Neural progenitor cell (in vitro differentiated cells): ENCODE measurements at regions not wholly inside any gene's neighbourhood (a gene's known extent, or its start where the extent isn't known, plus 50 kb on each side); places are given as distances from the start of the nearest gene placed in this dataset.

ENCODE experiments used
- EZH2 ChIP-seq: fragments of 200-600 bp; sonication (generic); IDR thresholded peaks from 2 replicates; pipeline ENCODE4 v1.6.1; 2017; ENCODE audit warnings: antibody characterized with exemption, mild to moderate bottlenecking, moderate library complexity
- TF ChIP-seq, protein P1 (sequence below): fragments of 200-600 bp; sonication (generic); IDR thresholded peaks from 2 replicates; pipeline ENCODE4 v1.5.1; 2017; ENCODE audit warnings: antibody characterized with exemption, mild to moderate bottlenecking

DNA sequence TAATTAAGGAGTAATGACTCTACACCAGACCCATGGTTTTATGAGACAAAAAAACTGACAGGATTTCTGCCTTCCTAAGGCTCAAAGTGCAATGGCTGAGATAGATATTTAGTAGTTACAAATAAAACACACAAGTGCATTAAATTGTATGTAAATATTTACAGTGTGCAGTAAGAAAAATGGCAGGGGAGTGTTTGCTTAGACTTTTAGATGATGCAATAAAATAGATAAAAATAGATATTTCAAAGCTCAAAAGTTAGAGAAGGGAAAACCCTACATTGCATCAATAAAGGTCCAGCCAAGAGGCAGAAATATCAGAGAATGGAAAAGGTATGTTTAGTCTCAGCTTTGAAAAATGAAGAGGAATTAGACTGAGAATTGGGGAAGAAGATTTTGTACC, 226.3 kb upstream of the FGGY start:
- TF ChIP-seq, protein P1, sequence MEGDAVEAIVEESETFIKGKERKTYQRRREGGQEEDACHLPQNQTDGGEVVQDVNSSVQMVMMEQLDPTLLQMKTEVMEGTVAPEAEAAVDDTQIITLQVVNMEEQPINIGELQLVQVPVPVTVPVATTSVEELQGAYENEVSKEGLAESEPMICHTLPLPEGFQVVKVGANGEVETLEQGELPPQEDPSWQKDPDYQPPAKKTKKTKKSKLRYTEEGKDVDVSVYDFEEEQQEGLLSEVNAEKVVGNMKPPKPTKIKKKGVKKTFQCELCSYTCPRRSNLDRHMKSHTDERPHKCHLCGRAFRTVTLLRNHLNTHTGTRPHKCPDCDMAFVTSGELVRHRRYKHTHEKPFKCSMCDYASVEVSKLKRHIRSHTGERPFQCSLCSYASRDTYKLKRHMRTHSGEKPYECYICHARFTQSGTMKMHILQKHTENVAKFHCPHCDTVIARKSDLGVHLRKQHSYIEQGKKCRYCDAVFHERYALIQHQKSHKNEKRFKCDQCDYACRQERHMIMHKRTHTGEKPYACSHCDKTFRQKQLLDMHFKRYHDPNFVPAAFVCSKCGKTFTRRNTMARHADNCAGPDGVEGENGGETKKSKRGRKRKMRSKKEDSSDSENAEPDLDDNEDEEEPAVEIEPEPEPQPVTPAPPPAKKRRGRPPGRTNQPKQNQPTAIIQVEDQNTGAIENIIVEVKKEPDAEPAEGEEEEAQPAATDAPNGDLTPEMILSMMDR, result no peak
- TF ChIP-seq EZH2, result no peak
